ENCODE measurements at regions not wholly inside any gene's neighbourhood (a gene's known extent, or its start where the extent isn't known, plus 50 kb on each side); places are given as distances from the start of the nearest gene placed in this dataset.
"Not testable (repeated sequence)": the region's sequence is repeated elsewhere in the genome, so short reads cannot be mapped to it uniquely, and the experiment has no call there.

DNA sequence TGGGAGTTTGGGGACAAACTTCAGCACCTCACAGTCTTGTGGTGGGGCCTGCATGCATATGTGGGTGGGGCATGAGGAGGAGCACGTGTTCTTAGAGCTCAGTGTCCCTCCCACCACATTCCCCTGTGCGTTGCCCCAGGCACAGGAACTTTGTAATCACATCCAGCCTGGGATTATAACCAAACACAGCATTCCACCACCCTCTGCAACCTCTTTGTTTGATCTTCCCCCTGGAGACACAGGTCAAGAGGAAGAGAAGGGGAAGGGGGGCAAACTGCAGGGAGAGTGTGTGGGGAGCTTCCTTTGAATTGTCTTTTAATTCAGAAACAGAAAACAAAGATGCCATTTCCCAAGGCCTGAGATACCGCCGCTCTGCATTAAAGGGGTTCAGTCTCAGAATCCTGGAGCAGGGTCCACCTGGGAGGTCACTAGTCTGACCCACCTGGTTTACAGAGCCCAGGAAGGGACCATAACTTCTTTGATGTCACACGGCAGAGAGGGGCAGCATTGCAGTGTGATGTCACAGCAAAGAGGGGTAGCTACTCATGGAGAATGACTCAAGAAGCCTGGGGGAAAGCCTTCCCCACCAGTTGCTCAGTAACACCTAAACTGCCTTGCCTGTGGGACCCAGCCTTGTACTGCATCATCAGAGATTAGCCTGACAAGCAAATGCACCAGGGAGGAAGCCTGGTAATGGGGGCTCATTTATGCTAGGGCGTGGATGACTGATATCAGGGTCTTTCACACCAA is 106.3 kb upstream of the RNU6-1 start:
- DNase-seq: peak; percentile 95

- no peak for DNase-seq
Measured at GRCh38 chr15:67946701-67947100, 106.9 kb upstream of the RNU6-1 start.

- no peak for DNase-seq
Measured at GRCh38 chr15:67947254-67948039, 106.7 kb upstream of the PIAS1 start.

GRCh38 chr15:67948215-67948614 is 105.9 kb upstream of the PIAS1 start:
- no peak for DNase-seq

DNA sequence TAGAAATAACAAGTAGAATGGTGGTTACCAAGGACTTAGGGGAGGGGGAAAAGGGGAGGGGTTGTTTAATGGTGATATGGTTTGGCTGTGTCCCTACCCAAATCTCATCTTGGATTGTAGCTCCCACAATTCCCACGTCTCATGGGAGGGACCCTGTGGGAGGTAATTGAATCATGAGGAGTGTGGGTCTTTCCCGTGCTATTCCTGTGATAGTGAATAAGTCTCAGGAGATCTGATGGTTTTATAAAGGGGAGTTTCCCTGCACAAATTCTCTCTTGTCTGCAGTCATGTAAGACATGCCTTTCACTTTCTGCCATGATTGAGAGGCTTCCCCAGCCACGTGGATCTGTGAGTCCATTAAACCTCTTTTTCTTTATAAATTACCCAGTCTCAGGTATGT is 102.9 kb upstream of the PIAS1 start:
- DNase-seq: not testable (repeated sequence)

DNA sequence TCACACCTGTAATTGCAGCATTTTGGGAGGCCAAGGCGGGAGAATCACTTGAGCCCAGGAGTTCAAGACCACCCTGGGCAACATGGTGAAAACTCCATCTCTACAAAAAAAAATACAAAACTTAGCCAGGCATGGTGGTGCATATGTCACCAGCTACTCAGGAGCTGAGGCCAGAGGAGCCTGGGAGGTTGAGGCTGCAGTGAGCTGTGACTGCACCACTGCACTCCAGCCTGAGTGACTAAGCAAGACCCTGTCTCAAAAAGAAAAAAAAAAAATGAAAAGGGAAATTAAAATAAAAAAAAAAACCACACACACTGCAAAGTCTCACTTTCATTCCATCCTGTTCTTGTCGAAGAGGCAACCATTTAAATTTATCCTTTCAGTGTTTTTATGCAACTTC is 100.8 kb upstream of the PIAS1 start:
- no peak for DNase-seq

DNA sequence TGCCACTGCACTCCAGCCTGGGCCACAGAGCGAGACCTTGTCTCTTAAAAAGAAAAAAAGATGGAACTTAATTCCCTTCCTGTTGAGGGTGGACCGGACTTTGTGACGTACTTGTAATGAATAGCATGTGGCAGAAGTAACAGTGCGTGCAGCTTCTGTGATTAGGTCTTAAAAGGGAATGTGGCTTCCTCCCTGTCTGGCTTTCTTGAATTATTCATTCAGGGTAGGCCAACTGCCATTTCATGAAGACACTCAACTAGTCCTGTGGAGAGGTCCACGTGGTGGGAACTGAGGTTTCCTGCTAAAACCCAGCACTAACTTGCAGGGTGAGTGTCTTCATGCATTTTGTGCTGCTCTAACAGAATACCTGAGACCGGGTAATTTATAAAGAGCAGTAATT is 98.9 kb upstream of the PIAS1 start:
- DNase-seq: no peak

- DNase-seq: no peak
Measured at GRCh38 chr15:67957435-67958132, 96.5 kb upstream of the PIAS1 start.

- DNase-seq: peak; percentile 68
Measured at GRCh38 chr15:67967871-67968431, 86.2 kb upstream of the PIAS1 start.

DNA sequence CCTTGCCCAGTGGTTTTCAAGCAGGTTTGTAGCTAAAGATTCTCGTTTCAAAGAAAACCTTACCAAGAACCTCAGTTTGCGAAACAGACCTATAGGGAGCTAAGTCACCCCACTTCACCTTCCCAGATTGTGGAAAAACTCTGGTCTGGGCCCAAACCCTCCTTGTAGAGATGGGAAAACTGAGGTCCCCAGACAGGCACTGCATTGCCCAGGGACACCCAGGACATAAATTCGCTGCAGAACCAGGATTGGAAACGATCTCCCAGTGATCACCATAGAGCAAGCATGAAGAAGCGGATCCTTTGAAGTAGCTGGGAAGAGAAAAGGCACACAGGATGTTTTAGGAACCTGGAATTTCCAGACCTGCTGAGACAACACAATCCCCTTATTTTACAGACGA is 85.6 kb upstream of the PIAS1 start:
- DNase-seq: no peak

- no peak for DNase-seq
Measured at GRCh38 chr15:67968966-67969365, 85.1 kb upstream of the PIAS1 start.

- DNase-seq: no peak
Measured at GRCh38 chr15:67969892-67970291, 84.2 kb upstream of the PIAS1 start.

- DNase-seq: no peak
Measured at GRCh38 chr15:67972377-67972776, 81.7 kb upstream of the PIAS1 start.

DNA sequence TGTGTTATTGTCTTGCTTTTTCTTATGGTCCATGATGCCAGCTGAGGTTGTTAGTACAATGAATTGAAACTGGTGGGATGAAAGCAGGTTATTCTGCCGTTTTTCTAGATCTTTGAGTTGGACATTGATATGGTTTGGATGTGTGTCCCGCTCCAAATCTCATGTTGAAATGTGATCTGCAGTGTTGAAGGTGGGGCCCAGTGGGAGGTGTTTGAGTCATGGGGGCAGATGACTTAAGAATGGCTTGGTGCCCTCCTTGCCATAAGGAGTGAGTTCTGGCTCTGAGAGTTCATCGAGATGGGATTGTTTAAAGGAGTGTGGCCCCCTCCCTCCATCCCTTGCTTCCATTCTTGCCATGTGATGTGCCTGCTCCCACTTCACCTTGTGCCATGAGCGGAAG is 80.3 kb upstream of the PIAS1 start:
- no peak for DNase-seq

DNA sequence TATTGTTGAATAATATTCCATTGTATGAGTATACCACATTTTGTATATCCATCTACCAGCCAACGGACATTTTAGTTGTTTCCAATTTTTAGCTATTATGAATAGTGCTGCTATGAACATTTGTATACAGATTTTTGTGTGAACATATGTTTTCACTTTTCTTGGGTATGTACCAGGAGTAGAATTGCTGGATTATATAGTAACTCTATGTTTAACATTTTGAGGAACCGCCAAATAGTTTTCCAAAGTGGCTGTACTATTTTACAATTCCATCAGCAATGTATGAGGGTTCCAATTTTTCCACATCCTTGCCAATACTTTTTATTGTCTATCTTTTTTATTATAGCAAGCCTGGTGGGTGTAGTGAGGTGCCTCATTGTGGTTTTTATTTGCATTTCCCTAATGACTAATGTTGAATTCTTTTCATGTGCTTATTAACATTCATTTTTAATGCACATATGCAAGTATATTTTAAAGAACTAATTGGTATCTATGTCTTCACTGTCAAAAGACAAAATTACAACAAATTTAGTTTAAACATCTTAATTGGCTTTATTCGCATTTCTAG is 77.5 kb upstream of the PIAS1 start:
- DNase-seq: no peak

DNA sequence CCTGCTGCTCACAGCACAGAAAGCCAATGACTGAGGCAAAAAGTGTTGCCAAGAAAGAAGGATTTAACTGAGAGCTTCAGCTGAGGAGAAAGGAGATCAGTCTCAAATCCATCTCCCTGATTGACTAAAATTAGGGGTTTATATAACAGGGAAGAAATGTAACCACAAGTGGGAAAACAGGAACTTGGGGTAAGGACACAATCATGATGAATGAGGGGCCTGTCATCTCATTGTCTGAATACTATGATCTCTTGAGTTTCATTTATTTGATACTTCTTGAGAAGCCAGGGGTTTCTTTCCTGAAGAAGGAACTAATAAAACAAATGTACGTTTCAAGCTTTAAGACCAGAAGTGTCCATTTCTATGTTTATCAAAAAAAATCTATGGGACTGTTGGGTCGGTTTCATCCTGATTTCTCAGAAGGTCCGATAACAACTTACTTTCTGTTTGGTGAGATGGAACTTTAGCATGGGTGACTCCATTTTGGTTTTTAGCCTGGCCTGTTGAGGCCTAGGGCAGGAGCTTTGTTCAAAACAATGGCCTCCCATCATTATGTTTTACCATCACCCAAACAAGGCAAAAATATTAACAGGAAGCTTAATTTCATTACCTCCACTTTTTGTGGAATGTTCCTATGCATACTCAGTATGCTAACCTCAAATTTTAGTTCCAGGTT is 76.6 kb upstream of the PIAS1 start:
- no peak for DNase-seq

DNA sequence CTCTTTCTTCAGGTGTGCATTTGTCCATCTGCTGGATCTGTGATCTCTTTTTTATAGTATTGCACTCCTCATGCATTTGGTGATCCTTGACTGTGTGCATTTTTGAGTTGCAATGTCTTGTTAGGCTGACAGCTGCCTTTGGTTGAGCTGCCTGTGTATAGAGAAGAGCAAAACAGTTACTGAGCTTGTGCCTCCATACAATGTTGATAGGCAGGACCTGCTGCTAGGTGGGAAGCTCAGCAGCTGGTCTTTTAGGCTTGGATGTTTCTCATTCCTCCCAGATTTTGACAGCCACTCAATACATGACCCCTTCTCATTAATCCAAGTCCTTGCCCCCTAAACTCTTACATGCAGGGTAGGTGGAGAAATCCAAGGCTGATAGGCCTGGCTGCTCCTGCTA is 74.8 kb upstream of the PIAS1 start:
- DNase-seq: no peak

DNA sequence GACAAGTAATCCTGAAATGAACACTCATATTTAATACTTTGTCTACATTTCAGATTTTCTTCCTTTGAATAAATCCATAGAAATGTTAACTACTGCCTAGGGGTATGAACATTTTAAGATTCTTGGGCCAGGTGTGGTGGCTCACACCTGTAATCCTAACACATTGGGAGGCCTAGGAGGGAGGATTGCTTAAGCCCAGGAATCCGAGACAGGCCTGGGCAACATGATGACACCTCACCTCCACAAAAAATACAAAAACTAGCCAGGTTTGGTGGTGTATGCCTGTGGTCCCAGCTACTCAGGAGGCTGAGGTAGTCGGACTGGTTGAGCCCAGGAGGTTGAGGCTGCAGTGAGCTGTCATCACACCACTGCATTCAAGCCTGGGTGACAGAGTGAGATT is 73.9 kb upstream of the PIAS1 start:
- no peak for DNase-seq

DNA sequence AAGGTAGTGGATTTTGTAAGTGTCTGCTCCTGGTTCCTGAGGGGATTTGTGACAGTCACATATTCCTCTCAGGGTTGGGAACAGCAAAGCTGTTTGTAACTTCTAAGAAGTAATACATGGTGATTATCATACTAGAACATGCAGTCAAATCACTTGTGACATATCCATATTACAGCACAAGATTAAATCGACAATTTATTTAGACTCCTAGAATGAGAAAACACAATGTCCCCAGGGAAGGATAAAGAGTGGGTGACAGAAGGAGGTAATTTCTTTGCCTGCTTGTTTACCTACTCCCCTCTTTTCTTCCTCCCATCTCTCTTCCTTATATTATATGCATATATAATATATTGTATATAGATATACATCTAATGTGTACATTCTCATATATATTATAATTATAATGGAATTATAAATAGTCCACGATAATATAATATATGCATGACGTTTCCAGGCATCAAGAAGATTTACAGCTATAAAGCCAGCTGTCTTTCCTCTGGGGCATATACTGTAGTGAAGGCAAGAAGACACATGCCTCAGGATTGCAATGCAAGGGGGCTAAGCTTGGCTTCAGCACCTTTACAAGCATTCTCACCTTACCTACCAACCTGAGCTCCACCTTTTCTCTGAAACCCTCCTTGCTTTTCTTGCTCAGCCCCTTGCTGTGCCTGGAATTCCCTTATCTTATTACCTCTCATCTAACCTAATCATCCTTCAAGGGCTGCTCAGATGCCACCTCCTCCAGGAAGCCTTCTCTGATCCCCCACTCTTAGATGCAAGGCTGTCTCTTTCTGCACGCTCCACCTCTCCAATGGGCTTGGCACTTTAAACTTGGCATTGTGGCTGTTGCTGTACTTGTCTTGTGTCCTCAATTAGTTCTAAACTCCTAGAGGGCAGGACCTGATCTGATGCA is 73.1 kb upstream of the PIAS1 start:
- DNase-seq: no peak

- no peak for DNase-seq
Measured at GRCh38 chr15:67981848-67982247, 72.3 kb upstream of the PIAS1 start.

GRCh38 chr15:67991706-67992105 is 62.4 kb upstream of the PIAS1 start:
- DNase-seq: no peak

GRCh38 chr15:67992411-67992810 is 61.7 kb upstream of the PIAS1 start:
- DNase-seq: no peak
